GM12878 (cell line): ENCODE measurements at regions not wholly inside any gene's neighbourhood (a gene's known extent, or its start where the extent isn't known, plus 50 kb on each side); places are given as distances from the start of the nearest gene placed in this dataset.

Source experiments
- ATAC-seq: fragments of 200-7000 bp; cut with Tn5 transposase; 3 replicates; pipeline ENCODE4 v1.9.1; 2020; ENCODE audit warnings: mild to moderate bottlenecking, moderate library complexity
- BruUV-seq: library from RNA; stranded (reverse); fragments of 400-500 nt; replicated peaks from 2 replicates; lab custom pipeline; 2021; lab: Mats Ljungman, UMichigan
- CTCF ChIA-PET: fragments of 300-600 bp; sonication (Branson Sonifier 250); formaldehyde crosslinking; extraction: SDS; loops from one replicate; lab custom pipeline; 2021; ENCODE audit warnings: inconsistent platforms; lab: Yijun Ruan, JAX
- POLR2A ChIA-PET: fragments of 350-600 bp; formaldehyde crosslinking; extraction: SDS; loops from one replicate; lab custom pipeline; 2021; ENCODE audit warnings: inconsistent platforms; lab: Charles Lee
- RAD21 ChIA-PET: fragments of 300-600 bp; sonication (Branson Sonifier 250); formaldehyde crosslinking; loops from one replicate; lab custom pipeline; 2023; ENCODE audit warnings: antibody characterized with exemption; ENCODE audit not compliant: unreplicated experiment; lab: Charles Lee
- SMC1A ChIA-PET: fragments of 300-600 bp; sonication (Branson Sonifier 250); formaldehyde crosslinking; loops from one replicate; lab custom pipeline; 2023; ENCODE audit not compliant: unreplicated experiment, uncharacterized antibody; lab: Charles Lee
- DNase-seq: peaks from one replicate; pipeline ENCODE4 v3.0.0-alpha.2; 2011; ENCODE audit warnings: low read depth, low spot score
- FAIRE-seq: peaks from 3 replicates; lab custom pipeline; 2011; peaks lifted over from hg19 to GRCh38; lab: Jason Lieb, UNC
- H2AFZ ChIP-seq: 2 replicates; pipeline ENCODE4 v1.6.0; 2011; ENCODE audit warnings: low read depth, low read length, control low read depth; ENCODE audit not compliant: control insufficient read depth
- H3K27ac ChIP-seq: 2 replicates; pipeline ENCODE4 v1.5.1; 2011; ENCODE audit warnings: control low read depth; ENCODE audit not compliant: control insufficient read depth, insufficient read depth
- H3K27me3 ChIP-seq, 2 experiments: replicated peaks in 1 of 2; 2 replicates each; pipeline versions ENCODE4 v1.6.0 to v1.6.1; 2011; ENCODE audit warnings: low read length in 1 of 2; ENCODE audit not compliant: control insufficient read depth in 2 of 2, insufficient read depth in 2 of 2
- H3K36me3 ChIP-seq, 2 experiments: 2 replicates each; pipeline ENCODE4 v1.5.1; 2011; ENCODE audit warnings: low read length in 1 of 2; ENCODE audit not compliant: control insufficient read depth in 2 of 2, insufficient read depth in 2 of 2
- H3K4me1 ChIP-seq: 2 replicates; pipeline ENCODE4 v1.6.1; 2011; ENCODE audit warnings: mild to moderate bottlenecking, low read length, moderate library complexity, mixed read lengths; ENCODE audit not compliant: control insufficient read depth, insufficient read depth
- H3K4me2 ChIP-seq: 2 replicates; pipeline ENCODE4 v1.6.0; 2011; ENCODE audit warnings: control low read depth; ENCODE audit not compliant: control insufficient read depth, insufficient read depth
- H3K4me3 ChIP-seq: fragments of 200-600 bp; sonication (generic); 2 replicates; pipeline ENCODE4 v1.5.1; 2016
- H3K79me2 ChIP-seq: 2 replicates; pipeline ENCODE4 v1.6.0; 2011; ENCODE audit warnings: low read length; ENCODE audit not compliant: control insufficient read depth, insufficient read depth
- H3K9ac ChIP-seq: 2 replicates; pipeline ENCODE4 v1.8.0; 2011; ENCODE audit warnings: low read length, control low read depth, mixed read lengths; ENCODE audit not compliant: control insufficient read depth, insufficient read depth
- H3K9me3 ChIP-seq: replicated peaks from 3 replicates; pipeline ENCODE4 v1.5.1; 2011; ENCODE audit warnings: mild to moderate bottlenecking, low read length; ENCODE audit not compliant: control insufficient read depth, insufficient read depth
- H4K20me1 ChIP-seq: 2 replicates; pipeline ENCODE4 v1.6.0; 2011; ENCODE audit not compliant: control insufficient read depth, insufficient read depth
- ATF7 ChIP-seq: fragments of 450-650 bp; IDR thresholded peaks from 2 replicates; pipeline ENCODE4 v1.6.1; 2016; ENCODE audit warnings: low read depth, mild to moderate bottlenecking
- BACH1 ChIP-seq: fragments of 450-650 bp; IDR thresholded peaks from 2 replicates; pipeline ENCODE4 v1.6.1; 2017; ENCODE audit warnings: mild to moderate bottlenecking, borderline replicate concordance
- BRCA1 ChIP-seq: IDR thresholded peaks from 2 replicates; pipeline ENCODE4 v1.6.1; 2011; ENCODE audit warnings: low read depth, low read length, improper control_type of control experiment
- E4F1 ChIP-seq: fragments of 450-650 bp; IDR thresholded peaks from 2 replicates; pipeline ENCODE4 v1.6.1; 2018; ENCODE audit warnings: borderline replicate concordance, mild to moderate bottlenecking; ENCODE audit not compliant: partially characterized antibody
- HDAC6 ChIP-seq: fragments of 200-600 bp; sonication (generic); IDR thresholded peaks from one replicate; pipeline ENCODE4 v1.8.0; 2017; ENCODE audit warnings: antibody characterized with exemption; ENCODE audit not compliant: unreplicated experiment
- KDM1A ChIP-seq: fragments of 200-600 bp; sonication (generic); IDR thresholded peaks from 2 replicates; pipeline ENCODE4 v1.6.1; 2016; ENCODE audit warnings: borderline replicate concordance
- MTA2 ChIP-seq: fragments of 450-650 bp; IDR thresholded peaks from 2 replicates; pipeline ENCODE4 v1.6.1; 2016; ENCODE audit warnings: low read depth, mild to moderate bottlenecking, moderate library complexity
- MYC ChIP-seq: IDR thresholded peaks from 2 replicates; pipeline ENCODE4 v1.6.1; 2011; ENCODE audit warnings: mild to moderate bottlenecking, low read length, moderate library complexity, inconsistent platforms; ENCODE audit not compliant: insufficient read depth, insufficient replicate concordance, insufficient read length, severe bottlenecking
- NR2C2 ChIP-seq: IDR thresholded peaks from 2 replicates; pipeline ENCODE4 v1.6.1; 2011; ENCODE audit warnings: borderline replicate concordance, low read depth; ENCODE audit not compliant: control insufficient read depth, insufficient read length
- RBBP5 ChIP-seq: fragments of 200-600 bp; sonication (generic); conservative IDR thresholded peaks from 2 replicates; pipeline ENCODE4 v1.6.1; 2016
- RCOR1 ChIP-seq: conservative IDR thresholded peaks from 2 replicates; pipeline ENCODE4 v1.6.1; 2012; ENCODE audit warnings: low read depth, low read length, improper control_type of control experiment
- RELB ChIP-seq: fragments of 450-650 bp; IDR thresholded peaks from 2 replicates; pipeline ENCODE4 v1.6.1; 2017; ENCODE audit warnings: low read depth, mild to moderate bottlenecking, moderate library complexity
- SMAD1 ChIP-seq: fragments of 450-650 bp; IDR thresholded peaks from 2 replicates; pipeline ENCODE4 v1.6.1; 2018; ENCODE audit warnings: mild to moderate bottlenecking, low read depth; ENCODE audit not compliant: partially characterized antibody
- SP1 ChIP-seq: IDR thresholded peaks from one replicate; pipeline ENCODE4 v1.6.1; 2011; ENCODE audit warnings: low read depth, low read length
- ZSCAN29 ChIP-seq: fragments of 450-650 bp; IDR thresholded peaks from 2 replicates; pipeline ENCODE4 v1.6.1; 2017; ENCODE audit warnings: mild to moderate bottlenecking, moderate library complexity
- WGBS: methylation state at CpG from one replicate; pipeline ENCODE4 v1.1.6; 2016; ENCODE audit warnings: low lambda C conversion rate; ENCODE audit not compliant: insufficient replicate concordance, insufficient coverage; ENCODE audit errors: missing lambda C conversion rate; 5-methylcytosine and 5-hydroxymethylcytosine counted together
- in situ Hi-C: fragments of 300-500 bp; cut with MboI; formaldehyde crosslinking; loops from 9 replicates; pipeline ENCODE4 v1.14.3; 2018; ENCODE audit warnings: mixed read lengths
- intact Hi-C: fragments of 100-400 bp; cut with micrococcal nuclease; formaldehyde crosslinking; loops from one replicate; pipeline ENCODE4 v1.14.2; 2022; ENCODE audit not compliant: unreplicated experiment
- TF ChIP-seq, protein P1 (sequence below): IDR thresholded peaks from 2 replicates; pipeline ENCODE4 v1.6.1; 2012; ENCODE audit warnings: low read depth, low read length, improper control_type of control experiment

DNA sequence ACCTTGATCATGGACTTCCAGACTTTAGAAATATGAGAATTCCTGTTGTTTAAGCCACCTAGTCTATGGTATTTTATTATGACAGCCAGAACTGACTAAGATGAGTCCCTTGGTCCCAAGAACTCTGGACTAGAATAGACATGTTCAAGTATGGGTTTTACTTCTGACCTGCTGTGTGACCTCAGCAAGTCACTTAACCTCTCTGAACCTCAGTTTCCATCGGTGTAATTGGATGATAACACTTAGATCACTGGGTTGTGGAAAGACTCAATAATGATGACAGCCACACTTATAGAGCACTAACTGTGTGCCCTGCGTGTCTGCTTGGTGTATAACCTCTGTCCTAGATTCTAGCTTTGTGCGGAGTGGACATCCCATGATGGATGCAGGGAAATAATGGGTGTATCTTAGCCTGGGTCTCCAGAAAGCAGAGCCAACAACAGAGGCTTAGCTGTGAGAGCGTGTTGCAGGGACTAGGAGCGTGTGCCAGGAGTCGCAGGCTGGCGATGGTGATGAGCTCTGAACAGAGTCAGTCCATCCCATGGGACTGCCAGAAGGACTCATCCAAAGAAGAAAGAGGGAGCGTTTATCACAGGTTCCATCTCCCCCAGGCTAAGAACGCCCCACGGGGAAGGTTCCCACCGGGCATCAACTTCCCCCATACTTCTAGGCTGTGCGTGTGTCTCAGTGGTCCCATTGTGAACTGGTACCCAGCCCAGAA lies 93.2 kb upstream of the TP53I11 start:
- Histone ChIP-seq H4K20me1 (no peaks in the 10 kb centered on the region), H3K79me2 (no peaks in the 10 kb centered on the region), H3K36me3 (no peaks in the 10 kb centered on the region), H3K9me3 (peaks cover 1% of the 10 kb centered on the region; the same call in 2 of the 3 replicates), H3K4me3 (no peak overlapping the region), H3K4me2 (no peak overlapping the region), H3K4me1 (no peaks in the 10 kb centered on the region), H3K27me3 (peaks cover 0 to 4% of the 10 kb centered on the region in 2 experiments; a peak in 2 of 4 replicates), H3K27ac (no peak overlapping the region), H3K9ac (no peak overlapping the region), H2AFZ (no peak overlapping the region)
- SMC1A ChIA-PET: no interaction called here
- BruUV-seq: no TSS peak
- TF ChIP-seq KDM1A: no peak
- TF ChIP-seq ZSCAN29: no peak
- no peak for TF ChIP-seq MTA2
- TF ChIP-seq BRCA1: no peak
- no peak for TF ChIP-seq RCOR1
- TF ChIP-seq MYC: no peak
- no peak for TF ChIP-seq SMAD1
- no peak for TF ChIP-seq BACH1
- no peak for TF ChIP-seq RELB
- TF ChIP-seq, protein P1, sequence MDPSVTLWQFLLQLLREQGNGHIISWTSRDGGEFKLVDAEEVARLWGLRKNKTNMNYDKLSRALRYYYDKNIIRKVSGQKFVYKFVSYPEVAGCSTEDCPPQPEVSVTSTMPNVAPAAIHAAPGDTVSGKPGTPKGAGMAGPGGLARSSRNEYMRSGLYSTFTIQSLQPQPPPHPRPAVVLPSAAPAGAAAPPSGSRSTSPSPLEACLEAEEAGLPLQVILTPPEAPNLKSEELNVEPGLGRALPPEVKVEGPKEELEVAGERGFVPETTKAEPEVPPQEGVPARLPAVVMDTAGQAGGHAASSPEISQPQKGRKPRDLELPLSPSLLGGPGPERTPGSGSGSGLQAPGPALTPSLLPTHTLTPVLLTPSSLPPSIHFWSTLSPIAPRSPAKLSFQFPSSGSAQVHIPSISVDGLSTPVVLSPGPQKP: no peak
- no peak for TF ChIP-seq ATF7
- TF ChIP-seq NR2C2: no peak
- TF ChIP-seq RBBP5: no peak
- TF ChIP-seq HDAC6: no peak
- no peak for TF ChIP-seq E4F1
- TF ChIP-seq SP1: no peak
- FAIRE-seq (no peak), DNase-seq (no peak), ATAC-seq (no peak)
- CTCF ChIA-PET: interaction anchor here (1.0 kb wide), 1 partner anchor 61 kb away, joined by 3 read pairs; no protein-coding TSS in a partner anchor
- RAD21 ChIA-PET: no interaction called here
- intact Hi-C loops (no loop called here), in situ Hi-C loops (no loop called here)
- WGBS: 51% methylated on average over 8 of the region's 12 CpGs
- POLR2A ChIA-PET: no interaction called here
